ENCODE measurements at regions not wholly inside any gene's neighbourhood (a gene's known extent, or its start where the extent isn't known, plus 50 kb on each side); places are given as distances from the start of the nearest gene placed in this dataset.

DNA sequence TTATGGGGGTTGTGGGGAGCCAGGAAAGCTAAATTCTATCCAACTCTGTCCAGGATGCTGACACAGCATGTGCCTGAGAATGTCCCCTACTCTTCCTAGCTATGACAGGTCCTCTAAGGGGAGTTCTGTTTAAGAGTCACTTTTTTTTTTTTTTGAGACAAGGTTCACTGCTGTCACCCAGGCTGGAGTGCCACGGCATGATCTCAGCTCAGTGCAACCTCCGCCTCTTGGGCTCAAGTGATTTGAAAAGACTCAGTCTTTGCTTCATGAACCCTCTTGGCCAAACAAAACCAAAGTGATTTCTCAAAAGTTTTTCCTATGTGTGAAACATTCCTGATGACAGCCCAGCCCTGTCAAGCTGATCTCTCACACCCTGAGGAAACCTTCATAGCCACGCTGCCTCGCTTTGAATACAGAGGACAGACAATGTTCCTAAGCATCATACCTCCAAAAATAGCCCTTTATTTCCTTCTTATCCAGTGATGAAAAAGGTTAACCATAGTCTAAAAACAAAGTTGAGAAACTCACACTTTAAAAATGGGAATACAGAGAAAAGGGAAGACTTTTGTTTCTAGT, 105.5 kb upstream of the PROK2 start:
- no peak overlapping the region for H3K27ac ChIP-seq
- DNase-seq (ENCODE audit: low read depth, low spot score): no peak

DNA sequence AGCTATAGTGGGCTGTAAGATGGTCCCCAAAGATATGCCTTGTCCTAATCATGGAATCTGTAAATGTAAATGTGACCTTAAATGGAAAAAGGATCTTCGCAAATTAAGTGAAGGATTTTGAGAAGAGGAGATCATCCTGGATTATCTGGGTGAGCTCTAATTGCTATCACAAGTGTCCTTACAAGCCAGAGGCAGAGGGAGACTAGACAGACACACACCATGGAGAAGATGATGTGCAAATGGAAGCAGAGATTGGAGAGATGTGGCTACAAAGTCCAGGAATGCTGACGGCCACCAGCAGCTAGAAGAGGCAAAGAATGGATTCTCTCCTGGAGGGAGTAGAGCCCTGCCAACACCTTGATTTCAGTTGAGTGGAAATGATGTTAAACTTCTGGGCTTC, 102.3 kb upstream of the PROK2 start:
- no peak for DNase-seq (ENCODE audit: low read depth, low spot score)
- no peak overlapping the region for H3K27ac ChIP-seq

DNA sequence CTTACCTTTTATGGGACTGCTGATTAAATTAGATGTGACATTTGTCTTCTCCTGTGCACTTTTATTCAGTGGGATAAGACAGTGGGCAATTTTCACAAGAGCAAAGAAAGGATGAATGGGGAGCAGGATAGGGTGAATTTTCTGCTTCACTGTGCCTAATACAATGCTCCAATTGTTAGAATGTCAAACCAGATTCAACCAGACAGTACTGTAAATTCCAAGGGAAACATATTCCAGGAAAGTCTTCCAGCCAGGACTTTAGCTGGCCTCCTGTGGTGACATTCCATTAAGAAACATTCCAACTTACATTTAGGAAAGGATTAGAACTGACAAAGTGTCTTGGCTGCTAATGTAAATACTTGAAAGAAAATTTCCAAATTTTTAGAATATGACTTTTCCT, 100.1 kb upstream of the PROK2 start:
- no peak overlapping the region for H3K27ac ChIP-seq
- no peak for DNase-seq (ENCODE audit: low read depth, low spot score)

DNA sequence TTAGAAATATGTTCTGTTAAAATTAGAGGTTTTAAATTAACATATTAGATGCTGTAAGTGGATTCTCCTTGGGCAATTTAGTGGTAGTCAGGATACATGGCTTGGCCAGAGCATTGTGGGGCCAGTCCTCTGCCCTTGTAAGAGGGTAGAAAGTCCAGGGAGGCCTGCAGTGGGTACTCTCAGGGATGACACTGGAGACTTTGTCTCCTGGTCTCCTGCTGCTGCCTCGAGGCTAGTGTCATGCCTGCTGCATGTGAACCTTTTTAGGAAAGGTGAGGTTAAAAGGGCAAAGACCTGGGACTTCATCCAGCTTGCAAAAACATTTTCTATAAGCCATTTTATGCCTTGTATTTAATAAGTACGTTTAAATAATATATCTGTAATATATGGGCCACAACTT, 96.8 kb upstream of the PROK2 start:
- no peak overlapping the region for H3K27ac ChIP-seq
- no peak for DNase-seq (ENCODE audit: low read depth, low spot score)

DNA sequence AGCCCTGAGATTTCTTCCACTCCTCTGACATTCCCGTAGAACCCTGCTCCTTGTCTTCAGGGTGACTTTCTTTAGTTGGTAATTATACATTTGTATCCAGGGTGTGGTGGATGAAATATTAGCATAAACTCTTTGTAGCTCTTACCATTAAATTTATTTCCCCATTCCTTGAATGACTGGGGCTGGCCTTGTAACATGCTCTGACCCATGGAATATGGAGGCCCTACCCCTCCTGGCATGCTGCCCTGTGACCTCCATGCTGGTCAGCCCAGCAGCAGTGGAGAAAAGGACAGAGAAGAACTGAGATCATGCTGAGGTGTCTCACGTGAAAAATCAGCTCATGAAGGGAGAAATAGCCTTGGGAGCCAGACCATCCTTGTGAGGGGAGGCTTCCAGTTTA, 96.1 kb upstream of the PROK2 start:
- no peak overlapping the region for H3K27ac ChIP-seq
- no peak for DNase-seq (ENCODE audit: low read depth, low spot score)

DNA sequence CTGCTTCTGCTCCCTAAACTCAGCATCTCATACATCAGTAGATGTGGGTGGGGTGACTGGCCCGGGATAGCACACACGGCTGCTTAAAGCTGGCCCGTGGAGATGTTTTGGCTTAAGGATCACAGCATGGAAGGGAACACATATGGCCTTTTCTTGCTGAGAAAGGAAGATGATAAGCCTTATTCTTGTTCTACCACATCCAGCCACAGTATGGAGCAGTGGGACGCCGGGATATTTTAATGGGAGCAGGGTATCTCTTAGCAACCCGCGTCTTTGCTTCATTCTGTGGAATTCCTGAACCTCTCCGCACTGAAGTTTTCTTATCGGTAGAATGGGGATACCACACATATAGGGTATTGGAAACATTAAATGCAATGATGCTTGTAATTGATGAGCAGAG, 94.1 kb upstream of the PROK2 start:
- H3K27ac ChIP-seq: no peak overlapping the region
- no peak for DNase-seq (ENCODE audit: low read depth, low spot score)

DNA sequence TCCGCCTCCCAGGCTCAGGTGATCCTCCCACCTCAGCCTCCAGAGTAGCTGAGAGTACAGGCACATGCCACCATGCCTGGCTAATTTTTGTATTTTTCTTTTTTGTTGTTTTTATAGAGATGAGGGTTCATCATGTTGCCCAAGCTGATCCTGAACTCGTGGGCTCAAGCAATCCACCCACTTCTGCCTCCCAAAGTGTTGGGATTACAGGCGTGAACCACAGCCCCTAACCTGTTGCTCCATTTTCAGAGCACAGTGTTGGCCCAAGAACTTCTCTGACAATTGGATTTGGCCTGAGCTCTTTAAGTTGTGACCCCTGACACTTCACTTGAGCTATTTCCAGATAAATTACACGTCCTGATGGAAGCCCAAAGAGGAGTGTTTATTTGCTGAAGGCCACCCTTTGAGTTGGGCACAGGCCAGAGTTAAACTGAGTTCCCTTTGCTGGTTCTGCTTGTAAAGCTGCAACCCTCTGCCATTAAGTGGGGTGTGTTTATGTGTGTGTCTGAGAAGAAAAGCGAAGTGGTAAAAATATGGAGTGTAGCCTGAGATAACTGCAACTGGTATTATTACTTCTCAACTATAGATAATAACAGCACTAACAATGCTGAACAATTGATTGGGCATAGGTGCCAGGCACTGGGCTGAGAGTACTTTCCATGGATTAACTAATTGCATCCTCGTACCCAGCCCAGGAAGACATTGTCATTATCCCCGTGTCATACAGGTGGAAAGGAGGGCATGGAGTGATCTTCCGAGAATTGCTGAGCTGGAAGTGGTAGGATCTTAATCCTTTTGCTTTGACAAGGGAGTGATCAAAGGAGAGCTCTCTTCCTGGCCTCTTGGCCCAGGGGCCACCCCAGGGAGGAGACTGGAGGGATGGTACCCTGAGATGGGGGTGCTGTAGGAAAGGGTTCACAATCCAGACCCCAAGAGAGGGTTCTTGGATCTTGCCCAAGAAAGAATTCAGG, 91.5 kb upstream of the PROK2 start:
- no peak for DNase-seq (ENCODE audit: low read depth, low spot score)
- no peak overlapping the region for H3K27ac ChIP-seq

DNA sequence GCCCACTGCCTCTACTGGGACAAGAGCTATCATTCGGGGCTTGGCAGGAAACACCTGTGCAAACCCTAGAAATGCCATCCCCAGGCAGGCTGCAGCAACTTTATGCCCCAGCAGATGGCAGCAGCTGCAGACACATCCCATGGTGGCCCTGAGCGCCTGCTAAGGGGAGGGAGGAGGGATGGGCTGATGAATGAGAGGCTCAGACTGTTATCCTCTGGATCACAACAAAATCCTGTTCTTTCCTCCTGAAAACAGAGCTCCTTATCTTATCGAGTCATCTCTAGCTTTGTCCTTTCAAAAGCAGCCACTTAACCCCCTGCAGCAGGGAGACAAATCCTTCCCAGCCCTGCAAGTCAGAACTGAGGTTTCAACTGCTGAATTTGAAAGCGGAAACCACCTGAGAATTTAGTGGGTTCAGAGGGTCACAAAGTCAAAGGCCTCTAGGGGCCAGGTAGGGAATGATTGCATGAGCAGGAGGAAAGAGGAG, 90.6 kb upstream of the PROK2 start:
- no peak overlapping the region for H3K27ac ChIP-seq

DNA sequence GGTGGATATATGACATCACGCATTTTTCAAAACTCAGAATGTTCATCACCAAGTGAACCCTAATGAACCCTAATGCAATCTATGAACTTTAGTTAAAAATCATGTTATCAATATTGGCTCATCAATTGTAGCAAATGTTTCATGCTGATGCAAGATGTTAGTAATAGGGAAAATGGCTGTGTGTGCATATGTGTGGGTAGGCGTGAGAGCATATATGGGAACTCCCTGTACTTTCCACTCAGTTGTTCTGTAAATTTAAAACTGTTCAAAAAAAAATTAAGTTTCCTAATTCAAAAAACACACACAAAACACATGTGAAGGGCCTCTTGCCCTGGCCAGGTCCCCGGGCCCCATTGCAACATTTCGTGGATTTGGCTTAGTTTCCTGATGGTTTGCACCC, 89.7 kb upstream of the PROK2 start:
- DNase-seq (ENCODE audit: low read depth, low spot score): no peak

More for the DNA sequence above, 90.6 kb upstream of the PROK2 start:
- DNase-seq (ENCODE audit: low read depth, low spot score): peak; percentile 5

DNA sequence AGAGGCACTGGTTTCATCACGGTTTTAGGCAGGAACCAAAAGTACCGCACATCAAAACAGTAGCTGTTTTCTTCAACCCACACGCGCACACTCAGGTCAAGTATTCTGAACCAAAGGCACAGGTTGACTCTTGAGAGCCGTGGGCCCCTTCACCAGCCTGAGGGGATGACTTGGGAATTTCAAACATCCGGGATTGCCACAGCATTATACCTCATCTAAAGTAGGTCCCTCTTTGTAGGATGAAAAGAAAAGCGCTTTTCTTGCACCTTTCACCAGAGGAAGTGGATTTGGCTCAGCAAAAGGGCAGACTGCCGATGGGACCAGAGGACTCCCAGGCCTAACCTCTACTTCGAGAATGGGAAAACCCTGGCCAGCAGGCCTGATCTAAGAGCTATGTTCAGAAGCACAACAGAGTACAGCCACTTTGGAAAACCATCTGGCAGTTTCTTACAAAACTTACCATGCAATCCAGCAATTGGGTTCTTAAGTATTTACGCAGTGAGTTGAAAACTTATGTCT, 88.2 kb upstream of the PROK2 start:
- DNase-seq (ENCODE audit: low read depth, low spot score): no peak

More for the DNA sequence above, 89.7 kb upstream of the PROK2 start:
- no peak overlapping the region for H3K27ac ChIP-seq

DNA sequence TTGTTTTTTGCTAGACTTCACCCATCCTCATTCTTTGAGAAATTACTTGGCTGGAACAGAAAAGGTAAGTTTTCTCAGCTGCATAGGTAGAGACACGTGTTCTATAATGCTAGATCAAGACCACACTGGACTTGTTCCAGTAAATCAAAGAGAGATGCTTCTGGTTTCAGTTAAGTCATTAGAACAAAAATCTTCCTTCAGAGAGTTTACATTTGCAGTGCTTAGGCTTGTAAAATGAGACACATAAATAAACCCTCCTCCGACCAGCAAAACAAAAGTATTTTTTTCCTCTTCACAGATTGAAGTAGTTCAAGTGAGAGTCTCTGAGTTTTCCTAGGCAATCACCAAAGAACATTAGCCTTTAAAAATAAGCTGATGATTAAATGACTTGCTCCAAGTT, 87.3 kb upstream of the PROK2 start:
- no peak for DNase-seq (ENCODE audit: low read depth, low spot score)
- no peak overlapping the region for H3K27ac ChIP-seq

More for the DNA sequence above, 88.2 kb upstream of the PROK2 start:
- no peak overlapping the region for H3K27ac ChIP-seq

DNA sequence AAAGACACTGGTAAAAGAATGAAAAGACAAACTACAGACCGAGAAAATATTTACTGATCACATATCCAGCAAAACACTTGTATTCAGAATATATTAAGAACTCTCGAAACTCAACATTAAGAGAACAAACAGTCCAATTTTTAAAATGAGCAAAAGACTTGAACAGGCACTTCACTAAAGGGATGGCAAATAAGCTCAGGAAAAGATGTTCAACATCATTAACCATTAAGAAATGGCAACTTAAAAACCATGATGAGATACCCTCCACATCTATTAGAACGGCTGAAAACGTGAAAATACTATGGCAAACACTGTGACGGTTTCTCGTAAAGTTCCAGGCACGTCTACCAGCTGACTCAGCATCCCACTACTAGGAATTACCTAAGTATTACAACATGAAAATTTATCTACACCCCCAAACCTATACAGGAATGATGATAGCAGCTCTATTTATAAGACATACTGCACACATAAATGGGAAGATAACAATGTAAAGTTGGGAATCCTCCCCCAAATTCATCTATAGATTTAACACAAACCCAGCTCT, 86.1 kb upstream of the PROK2 start:
- no peak overlapping the region for H3K27ac ChIP-seq
- DNase-seq (ENCODE audit: low read depth, low spot score): no peak

DNA sequence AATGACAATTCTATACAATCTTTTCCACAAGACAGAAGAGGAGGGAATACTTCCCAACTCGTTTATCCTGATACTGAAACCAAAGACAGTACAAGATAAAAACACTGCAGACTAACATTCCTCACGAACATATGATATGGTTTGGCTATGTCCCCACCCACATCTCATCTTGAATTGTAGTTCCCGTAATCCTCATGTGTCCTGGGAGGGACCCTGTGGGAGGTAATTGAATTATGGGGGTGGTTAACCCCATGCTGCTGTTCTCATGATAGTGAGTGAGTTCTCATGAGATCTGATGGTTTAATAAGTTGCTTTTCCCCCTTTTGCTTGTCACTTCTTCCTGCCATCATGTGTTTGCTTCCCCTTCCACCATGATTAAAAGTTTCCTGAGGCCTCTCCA, 83.9 kb upstream of the PROK2 start:
- no peak for DNase-seq (ENCODE audit: low read depth, low spot score)
- no peak overlapping the region for H3K27ac ChIP-seq

DNA sequence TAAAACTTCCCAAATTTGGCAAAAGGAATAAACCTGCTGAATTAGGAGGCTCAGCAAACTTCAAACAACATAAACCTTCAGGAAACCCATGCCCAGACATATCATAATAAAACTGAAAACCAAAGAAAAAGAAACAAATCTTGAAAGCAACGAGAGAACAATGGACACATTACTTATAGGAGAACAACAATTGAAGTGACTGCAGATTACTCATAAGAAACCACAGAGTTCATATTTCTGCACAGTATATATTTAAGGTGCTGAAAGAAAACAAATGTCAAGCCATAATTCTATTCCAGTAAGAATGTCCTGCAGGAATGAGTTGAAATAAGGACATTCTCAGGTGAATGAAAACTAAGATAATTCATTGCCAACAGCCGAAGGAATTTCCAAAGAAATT, 80.8 kb upstream of the PROK2 start:
- DNase-seq (ENCODE audit: low read depth, low spot score): no peak
- H3K27ac ChIP-seq: no peak overlapping the region

DNA sequence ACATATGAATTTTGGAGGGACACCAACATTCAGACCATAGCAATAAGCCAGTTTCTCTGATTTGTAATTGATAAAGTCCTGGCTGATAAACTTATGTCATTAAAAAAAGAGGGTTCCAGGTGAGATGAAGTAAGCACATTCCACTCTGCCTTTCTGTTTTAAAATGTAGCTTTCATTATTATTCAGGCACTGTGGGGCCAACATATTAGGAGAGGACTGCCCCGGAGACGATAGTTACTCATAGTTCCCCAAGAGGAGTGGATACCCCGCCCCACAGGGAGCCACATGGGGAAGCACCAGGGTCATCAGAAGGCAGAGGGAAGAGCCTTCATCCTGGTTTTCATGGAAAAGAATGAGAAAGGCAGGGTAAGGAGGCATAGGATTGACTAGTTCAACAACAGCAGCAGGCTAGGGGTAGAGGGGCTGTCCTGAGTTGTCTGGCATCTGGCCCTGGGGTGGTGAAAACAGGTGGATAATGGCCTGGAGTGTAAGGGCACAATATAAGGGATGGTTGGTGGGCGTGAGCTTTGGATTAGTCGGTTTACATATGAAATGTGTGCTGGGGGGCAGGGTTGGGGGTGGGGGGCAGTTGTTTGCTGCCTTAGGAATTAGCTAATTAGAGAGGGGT, 78.7 kb upstream of the PROK2 start:
- H3K27ac ChIP-seq: no peak overlapping the region
- DNase-seq (ENCODE audit: low read depth, low spot score): no peak

DNA sequence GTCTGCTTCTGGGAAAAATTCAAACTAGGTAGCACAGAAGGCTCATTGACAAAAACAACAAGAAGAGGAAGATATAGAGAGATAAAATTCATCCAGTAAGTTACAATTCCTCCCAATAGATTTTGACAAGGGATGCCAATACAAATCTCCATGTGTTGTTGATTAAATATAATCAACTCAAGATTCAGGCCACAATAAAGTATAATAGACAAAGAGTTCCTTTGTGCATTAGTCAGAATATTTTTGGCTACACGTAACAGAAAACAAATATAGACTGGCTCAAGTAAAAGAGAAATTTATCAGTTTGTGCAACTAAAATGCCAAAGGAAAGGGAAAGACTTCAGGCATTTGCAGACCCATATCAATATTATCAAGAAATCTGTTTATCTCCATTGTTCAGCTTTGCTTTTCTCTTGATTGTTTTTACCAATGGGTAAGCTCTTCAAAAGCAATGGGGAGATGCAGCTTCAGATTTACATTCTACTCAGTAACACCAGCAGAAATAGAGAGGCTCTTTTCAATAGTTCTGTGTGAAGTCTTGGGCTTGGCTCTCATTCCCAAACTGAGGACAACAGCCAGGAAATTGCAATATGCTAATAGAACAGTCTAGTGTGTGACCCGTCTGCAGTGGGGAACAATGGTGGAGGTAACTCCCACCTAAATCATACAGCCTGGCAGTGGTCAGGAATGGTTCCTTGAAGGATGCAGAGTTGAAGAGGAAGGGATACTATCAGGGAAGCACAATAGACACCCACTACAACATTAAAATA, 77.6 kb upstream of the PROK2 start:
- DNase-seq (ENCODE audit: low read depth, low spot score): no peak
- H3K27ac ChIP-seq: no peak overlapping the region

DNA sequence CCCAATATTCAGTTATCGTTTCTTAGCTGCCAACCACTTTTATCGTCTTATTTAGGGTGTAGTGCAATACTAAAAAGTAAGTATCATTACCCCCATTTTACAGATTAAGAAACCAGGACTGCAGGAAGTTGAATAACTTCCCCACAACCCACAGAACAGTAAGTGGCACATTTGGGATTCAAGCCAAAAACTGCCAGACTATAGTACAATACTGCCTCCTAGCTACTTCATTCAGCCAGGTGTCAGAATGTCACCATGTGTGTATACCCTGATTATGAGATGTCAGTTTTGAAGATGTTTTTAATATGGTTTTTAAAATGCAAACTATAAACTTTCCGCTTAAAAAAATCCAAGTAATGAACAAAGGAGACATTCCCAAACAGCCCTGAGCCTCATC, 74.2 kb upstream of the PROK2 start:
- DNase-seq (ENCODE audit: low read depth, low spot score): no peak
- no peak overlapping the region for H3K27ac ChIP-seq

DNA sequence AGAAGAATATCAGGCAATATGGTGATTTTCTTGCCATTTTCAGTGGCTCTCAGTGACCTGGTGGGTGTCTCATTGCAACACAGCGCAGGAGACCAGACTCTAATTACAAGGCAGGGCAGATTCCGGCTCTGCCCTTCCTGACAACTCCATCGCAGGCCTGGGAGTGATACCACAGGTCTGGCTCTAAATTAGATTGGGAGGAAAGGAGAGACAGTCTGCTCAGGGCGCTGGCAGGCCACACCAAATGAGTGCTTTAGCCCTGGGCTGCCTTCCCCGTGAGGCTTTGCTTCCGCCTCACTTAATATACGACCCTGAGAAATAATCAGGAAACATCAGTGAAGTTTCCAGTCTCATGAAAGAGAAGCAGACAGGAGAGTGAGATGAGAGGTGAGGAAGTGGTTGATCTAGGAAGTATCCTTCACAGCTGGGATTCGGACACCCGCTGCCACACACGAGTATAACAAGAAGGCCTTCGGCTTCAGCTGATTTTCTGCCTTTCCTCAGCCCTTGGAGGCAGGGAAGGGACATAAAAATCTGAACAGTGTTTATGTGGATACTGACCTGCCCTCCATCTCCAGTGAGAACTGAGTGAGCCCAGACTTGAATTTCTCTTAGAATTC, 73.7 kb upstream of the PROK2 start:
- no peak for DNase-seq (ENCODE audit: low read depth, low spot score)
- no peak overlapping the region for H3K27ac ChIP-seq

DNA sequence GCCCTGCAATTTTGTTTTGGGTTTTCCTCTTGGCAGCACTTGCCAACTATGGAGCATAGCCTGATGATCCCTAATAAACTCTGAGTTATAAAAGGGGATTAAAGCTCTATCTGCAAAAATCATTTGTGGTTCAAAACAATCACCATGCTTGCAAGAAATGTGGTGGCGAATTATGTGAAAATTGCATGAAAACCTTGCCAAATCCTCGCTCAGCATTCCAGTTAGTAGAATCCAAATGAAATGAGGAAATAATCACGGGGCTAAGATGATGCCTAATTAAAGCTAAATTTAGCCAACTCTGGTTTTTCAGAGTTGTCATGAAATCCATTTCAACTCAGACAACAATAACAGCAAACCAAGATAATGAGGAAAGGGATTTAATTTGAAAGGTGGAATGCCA, 73.0 kb upstream of the PROK2 start:
- no peak overlapping the region for H3K27ac ChIP-seq
- no peak for DNase-seq (ENCODE audit: low read depth, low spot score)

DNA sequence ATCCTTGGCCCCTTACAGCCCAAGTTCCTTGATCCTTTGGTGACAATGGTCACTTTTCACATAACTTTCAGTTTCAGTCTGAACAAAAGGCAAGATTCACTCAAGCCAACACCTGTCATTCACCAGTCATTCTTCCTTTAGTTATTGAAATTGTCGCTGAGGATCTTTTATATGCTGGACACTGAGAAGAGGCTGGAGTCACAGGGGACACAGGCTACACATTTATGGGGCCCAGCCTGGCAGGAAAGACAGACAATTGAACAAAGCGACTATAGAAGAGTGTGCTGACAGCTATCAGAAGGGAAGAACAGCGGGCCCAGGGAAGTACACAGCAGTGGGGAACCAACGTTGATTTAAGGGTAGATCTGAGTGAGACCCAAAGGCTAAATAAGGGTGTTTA, 69.8 kb upstream of the PROK2 start:
- no peak for DNase-seq (ENCODE audit: low read depth, low spot score)
- H3K27ac ChIP-seq: no peak overlapping the region
